H1 (cell line): ENCODE measurements at regions not wholly inside any gene's neighbourhood (a gene's known extent, or its start where the extent isn't known, plus 50 kb on each side); places are given as distances from the start of the nearest gene placed in this dataset.

ENCODE experiments used
- CTCF ChIA-PET: fragments of 300-600 bp; sonication (Branson Sonifier 250); formaldehyde crosslinking; loops from one replicate; lab custom pipeline; 2021; ENCODE audit not compliant: partially characterized antibody; lab: Charles Lee
- POLR2A ChIA-PET: fragments of 300-600 bp; sonication (Branson Sonifier 250); formaldehyde crosslinking; loops from one replicate; lab custom pipeline; 2021; ENCODE audit warnings: inconsistent platforms; ENCODE audit not compliant: partially characterized antibody; lab: Charles Lee
- DNase-seq, 2 experiments: peaks; one replicate each; pipeline versions ENCODE4 v3.0.0 to v3.0.0-alpha.2; 2010 to 2022; ENCODE audit warnings: low spot score in 2 of 2, low read depth in 1 of 2, mixed read lengths in 1 of 2
- FAIRE-seq: peaks from 2 replicates; lab custom pipeline; 2011; peaks lifted over from hg19 to GRCh38; lab: Jason Lieb, UNC
- H2AFZ ChIP-seq: 2 replicates; pipeline ENCODE4 v1.8.1; 2012; ENCODE audit warnings: low read length, inconsistent platforms
- H2AK5ac ChIP-seq: 2 replicates; pipeline ENCODE4 v1.6.1; 2013; ENCODE audit warnings: low read depth, low read length
- H2BK120ac ChIP-seq: replicated peaks from 2 replicates; pipeline ENCODE3; 2013; ENCODE audit warnings: low read depth, low read length, inconsistent platforms
- H2BK12ac ChIP-seq: 2 replicates; pipeline ENCODE4 v1.6.1; 2013; ENCODE audit warnings: low read depth, low read length
- H2BK15ac ChIP-seq: 2 replicates; pipeline ENCODE4 v1.6.1; 2013; ENCODE audit warnings: low read length
- H2BK20ac ChIP-seq: 2 replicates; pipeline ENCODE4 v1.6.1; 2013; ENCODE audit warnings: low read length
- H2BK5ac ChIP-seq: 2 replicates; pipeline ENCODE4 v1.6.1; 2013; ENCODE audit warnings: low read depth, low read length
- H3K14ac ChIP-seq: 2 replicates; pipeline ENCODE4 v1.6.1; 2013; ENCODE audit warnings: inconsistent platforms; ENCODE audit not compliant: insufficient read length
- H3K18ac ChIP-seq: 2 replicates; pipeline ENCODE4 v1.6.1; 2013; ENCODE audit warnings: low read length; ENCODE audit errors: extremely low read depth
- H3K23ac ChIP-seq: 2 replicates; pipeline ENCODE4 v1.6.1; 2013; ENCODE audit warnings: inconsistent platforms; ENCODE audit not compliant: insufficient read length
- H3K23me2 ChIP-seq: 2 replicates; pipeline ENCODE4 v1.6.1; 2013; ENCODE audit warnings: low read depth, low read length
- H3K27ac ChIP-seq: 2 replicates; pipeline ENCODE4 v1.6.1; 2011; ENCODE audit warnings: low read depth, low read length, inconsistent platforms
- H3K27me3 ChIP-seq, 4 experiments: replicated peaks in 1 of 4; 1 replicate in 1 of 4; 2 replicates in 3 of 4; pipeline versions ENCODE4 v1.6.1 to v1.8.1; 2011 to 2013; ENCODE audit warnings: low read length in 3 of 4, mild to moderate bottlenecking in 3 of 4, inconsistent platforms in 2 of 4, mixed read lengths in 2 of 4, moderate library complexity in 1 of 4; ENCODE audit not compliant: control insufficient read depth in 3 of 4, insufficient read depth in 3 of 4; ENCODE audit errors: extremely low read depth in 1 of 4
- H3K36me3 ChIP-seq, 4 experiments: 2 replicates each; pipeline versions ENCODE4 v1.6.1 to v1.8.1; 2011 to 2013; ENCODE audit warnings: mild to moderate bottlenecking in 4 of 4, low read length in 3 of 4, moderate library complexity in 2 of 4, control low read depth in 1 of 4, inconsistent platforms in 1 of 4; ENCODE audit not compliant: insufficient read depth in 4 of 4, control insufficient read depth in 2 of 4
- H3K4ac ChIP-seq: replicated peaks from 2 replicates; pipeline ENCODE3; 2013; ENCODE audit warnings: low read length, low read depth, mixed read lengths, inconsistent platforms; ENCODE audit not compliant: insufficient read length
- H3K4me1 ChIP-seq, 4 experiments: replicated peaks in 1 of 4; 1 replicate in 1 of 4; 2 replicates in 3 of 4; pipeline versions ENCODE4 v1.6.1 to v1.8.1; 2011 to 2013; ENCODE audit warnings: low read length in 3 of 4, inconsistent platforms in 2 of 4, mixed read lengths in 1 of 4; ENCODE audit not compliant: insufficient read depth in 4 of 4, control insufficient read depth in 3 of 4
- H3K4me2 ChIP-seq, 2 experiments: 2 replicates each; pipeline versions ENCODE4 v1.6.1 to v1.8.1; 2011 to 2013; ENCODE audit warnings: low read depth in 2 of 2, low read length in 2 of 2, control low read depth in 1 of 2, inconsistent platforms in 1 of 2, mild to moderate bottlenecking in 1 of 2; ENCODE audit not compliant: insufficient read depth in 1 of 2
- H3K4me3 ChIP-seq, 4 experiments: fragments of 200-600, 300-600 bp in 1 of 4; sonication (generic), shearing (Covaris generic), sonication (Bioruptor Twin) in 1 of 4; 2 replicates each; pipeline versions ENCODE4 v1.5.1 to v1.8.1; 2011 to 2016; ENCODE audit warnings: low read length in 4 of 4, low read depth in 3 of 4, control low read depth in 2 of 4, inconsistent platforms in 2 of 4, mild to moderate bottlenecking in 2 of 4, mixed read lengths in 1 of 4, moderate library complexity in 1 of 4; ENCODE audit not compliant: insufficient read depth in 2 of 4; ENCODE audit errors: extremely low read depth in 1 of 4
- H3K56ac ChIP-seq: replicated peaks from 2 replicates; pipeline ENCODE3; 2013; ENCODE audit warnings: low read depth, mild to moderate bottlenecking, mixed read lengths, low read length, inconsistent platforms; ENCODE audit not compliant: insufficient read length
- H3K79me1 ChIP-seq: 2 replicates; pipeline ENCODE4 v1.6.1; 2013; ENCODE audit warnings: low read depth, low read length, control low read depth
- H3K79me2 ChIP-seq, 2 experiments: 2 replicates each; pipeline versions ENCODE4 v1.6.1 to v1.8.1; 2012 to 2013; ENCODE audit warnings: low read length in 2 of 2, mild to moderate bottlenecking in 2 of 2, inconsistent platforms in 1 of 2; ENCODE audit not compliant: insufficient read depth in 2 of 2, control insufficient read depth in 1 of 2
- H3K9ac ChIP-seq, 4 experiments: replicated peaks in 1 of 4; 1 replicate in 1 of 4; 2 replicates in 3 of 4; pipeline versions ENCODE4 v1.6.1 to v1.8.1; 2011 to 2013; ENCODE audit warnings: low read depth in 3 of 4, low read length in 3 of 4, control low read depth in 2 of 4, mild to moderate bottlenecking in 2 of 4, moderate library complexity in 2 of 4, inconsistent platforms in 1 of 4; ENCODE audit errors: extremely low read depth in 1 of 4
- H3K9me3 ChIP-seq, 2 experiments: 2 replicates each; pipeline versions ENCODE4 v1.6.1 to v1.8.1; 2012 to 2013; ENCODE audit warnings: mild to moderate bottlenecking in 2 of 2, moderate library complexity in 2 of 2, control low read depth in 1 of 2, inconsistent platforms in 1 of 2, low read depth in 1 of 2, low read length in 1 of 2, mixed read lengths in 1 of 2; ENCODE audit not compliant: insufficient read depth in 2 of 2
- H4K20me1 ChIP-seq, 2 experiments: replicated peaks in 1 of 2; 2 replicates each; pipeline versions ENCODE3 to v1.8.1; 2011 to 2013; ENCODE audit warnings: inconsistent platforms in 2 of 2, low read length in 2 of 2, mild to moderate bottlenecking in 1 of 2; ENCODE audit not compliant: insufficient read depth in 2 of 2, control insufficient read depth in 1 of 2
- H4K5ac ChIP-seq: 2 replicates; pipeline ENCODE4 v1.6.1; 2013; ENCODE audit warnings: low read length, low read depth, mixed read lengths, inconsistent platforms; ENCODE audit not compliant: insufficient read length
- H4K8ac ChIP-seq: 2 replicates; pipeline ENCODE4 v1.8.0; 2013; ENCODE audit warnings: mild to moderate bottlenecking, moderate library complexity, low read length, inconsistent platforms; ENCODE audit not compliant: insufficient read depth; ENCODE audit errors: extremely low read depth
- H4K91ac ChIP-seq: replicated peaks from 2 replicates; pipeline ENCODE3; 2013; ENCODE audit warnings: low read length, mixed read lengths, inconsistent platforms; ENCODE audit not compliant: insufficient read length
- ASH2L ChIP-seq: fragments of 200-600, 300-600 bp; sonication (generic); IDR thresholded peaks from one replicate; pipeline ENCODE4 v1.7.1; 2017; ENCODE audit warnings: low read length
- CBX8 ChIP-seq: fragments of 300-800, 300-1000 bp; sonication (generic); IDR thresholded peaks from 2 replicates; pipeline ENCODE4 v1.7.1; 2016; ENCODE audit warnings: low read depth, low read length, borderline replicate concordance
- CHD1 ChIP-seq: IDR thresholded peaks from 2 replicates; pipeline ENCODE4 v1.6.1; 2012; ENCODE audit warnings: low read depth, low read length, improper control_type of control experiment
- CREB1 ChIP-seq: IDR thresholded peaks from 2 replicates; pipeline ENCODE4 v1.6.1; 2012; ENCODE audit warnings: inconsistent platforms
- EP300 ChIP-seq, 2 experiments: IDR thresholded peaks; 1 replicate in 1 of 2; 2 replicates in 1 of 2; pipeline ENCODE4 v1.6.1; 2011 to 2012; ENCODE audit warnings: low read depth in 2 of 2, low read length in 2 of 2, mild to moderate bottlenecking in 2 of 2, borderline replicate concordance in 1 of 2, inconsistent platforms in 1 of 2, moderate library complexity in 1 of 2
- EZH2 ChIP-seq: fragments of 200-600 bp; sonication (generic); IDR thresholded peaks from 2 replicates; pipeline ENCODE4 v1.7.1; 2012; ENCODE audit warnings: low read depth, mild to moderate bottlenecking, moderate library complexity, low read length, inconsistent platforms; ENCODE audit not compliant: severe bottlenecking
- GABPA ChIP-seq: IDR thresholded peaks from 2 replicates; pipeline ENCODE4 v1.6.1; 2011; ENCODE audit warnings: mild to moderate bottlenecking, low read length, moderate library complexity, borderline replicate concordance; ENCODE audit not compliant: insufficient read depth
- HDAC2 ChIP-seq, 2 experiments: fragments of 300-600 bp in 1 of 2; sonication (generic) in 1 of 2; IDR thresholded peaks; 2 replicates each; pipeline ENCODE4 v1.6.1; 2011 to 2012; ENCODE audit warnings: low read depth in 2 of 2, low read length in 2 of 2, mild to moderate bottlenecking in 2 of 2, moderate library complexity in 2 of 2, borderline replicate concordance in 1 of 2, inconsistent platforms in 1 of 2
- KDM4A ChIP-seq: IDR thresholded peaks from one replicate; pipeline ENCODE4 v1.7.1; 2012; ENCODE audit warnings: low read depth, mild to moderate bottlenecking, moderate library complexity, low read length, inconsistent platforms; ENCODE audit not compliant: severe bottlenecking
- NRF1 ChIP-seq: IDR thresholded peaks from 2 replicates; pipeline ENCODE4 v1.6.1; 2011; ENCODE audit warnings: mild to moderate bottlenecking, low read depth, low read length, improper control_type of control experiment
- PHF8 ChIP-seq: fragments of 200-600 bp; sonication (generic); conservative IDR thresholded peaks from 2 replicates; pipeline ENCODE4 v1.7.1; 2012; ENCODE audit warnings: low read depth, mild to moderate bottlenecking, inconsistent platforms, low read length, moderate library complexity
- POLR2AphosphoS5 ChIP-seq: IDR thresholded peaks from 2 replicates; pipeline ENCODE4 v1.6.1; 2011; ENCODE audit warnings: low read depth, low read length
- RBBP5 ChIP-seq: IDR thresholded peaks from 2 replicates; pipeline ENCODE4 v1.7.1; 2012; ENCODE audit warnings: low read depth, mild to moderate bottlenecking, inconsistent platforms, low read length, moderate library complexity, borderline replicate concordance
- YY1 ChIP-seq: IDR thresholded peaks from 2 replicates; pipeline ENCODE4 v1.6.1; 2011; ENCODE audit warnings: low read depth, mild to moderate bottlenecking, low read length
- WGBS, 2 experiments: shearing (Covaris generic) in 1 of 2; methylation state at CpG; one replicate each; pipeline versions ENCODE4 v1.1.6 to v1.1.7; 2013 to 2015; ENCODE audit warnings: low lambda C conversion rate in 2 of 2, mixed read lengths in 2 of 2, inconsistent platforms in 1 of 2, low coverage in 1 of 2, missing lambda C conversion rate in 1 of 2; ENCODE audit not compliant: insufficient replicate concordance in 2 of 2, insufficient coverage in 1 of 2, insufficient read length in 1 of 2; ENCODE audit errors: extremely low coverage in 1 of 2, missing lambda C conversion rate in 1 of 2; 5-methylcytosine and 5-hydroxymethylcytosine counted together

GRCh38 chr11:128235958-128236357 lies 351.4 kb downstream of the ETS1 start:
- Histone ChIP-seq H3K79me2 (no peaks in the 10 kb centered on the region), H4K8ac (no peak overlapping the region), H4K91ac (no peak overlapping the region), H3K4me3 (no peak overlapping the region), H2AFZ (no peak overlapping the region), H2BK5ac (no peak overlapping the region), H2BK15ac (no peak overlapping the region), H3K23ac (no peak overlapping the region), H4K5ac (no peak overlapping the region), H4K20me1 (no peaks in the 10 kb centered on the region), H3K4ac (no peak overlapping the region), H3K9me3 (no peaks in the 10 kb centered on the region; a peak in 1 of 4 replicates), H3K27me3 (no peaks in the 10 kb centered on the region), H3K9ac (no peak overlapping the region), H3K36me3 (no peaks in the 10 kb centered on the region), H3K18ac (no peak overlapping the region), H2BK12ac (no peak overlapping the region), H2AK5ac (no peak overlapping the region), H3K14ac (no peak overlapping the region), H3K4me2 (no peak overlapping the region), H3K56ac (no peak overlapping the region), H3K27ac (no peak overlapping the region), H3K4me1 (0 out of 7 replicates have a peak, but pooled peaks cover 0 to 2% (median 0%) of the 10 kb centered on the region in 4 experiments), H3K23me2 (no peaks in the 10 kb centered on the region), H2BK120ac (no peak overlapping the region), H3K79me1 (no peaks in the 10 kb centered on the region), H2BK20ac (no peak overlapping the region)
- WGBS, 2 experiments, result 81% methylated on average over 4 of the region's 4 CpGs; no CpG with 5 or more reads in 1 of the 2 experiments
- ChIA-PET POLR2A (no interaction called here), CTCF (interaction anchor here (0.8 to 1.7 kb wide), 3 partner anchors 53 to 134 kb away, joined by 3 to 4 read pairs (median 3); no protein-coding TSS in a partner anchor)
- DNase-seq, result no peak
- FAIRE-seq, result no peak
- TF ChIP-seq POLR2AphosphoS5, result no peak
- no peak for TF ChIP-seq NRF1
- TF ChIP-seq EP300 (IDR thresholded peaks at IDR 0.05; ENCODE audit: borderline replicate concordance in 1 of 2, low read depth in 2 of 2, low read length in 2 of 2), result no peak
- no peak for TF ChIP-seq CHD1
- no peak for TF ChIP-seq RBBP5
- TF ChIP-seq HDAC2 (IDR thresholded peaks at IDR 0.05; ENCODE audit: borderline replicate concordance in 1 of 2, low read depth in 2 of 2, low read length in 2 of 2), result no peak
- no peak for TF ChIP-seq CREB1
- TF ChIP-seq KDM4A, result no peak
- no peak for TF ChIP-seq ASH2L
- TF ChIP-seq EZH2, result no peak
- no peak for TF ChIP-seq CBX8
- no peak for TF ChIP-seq GABPA
- no peak for TF ChIP-seq PHF8
- no peak for TF ChIP-seq YY1
